ENCODE measurements at regions not wholly inside any gene's neighbourhood (a gene's known extent, or its start where the extent isn't known, plus 50 kb on each side); places are given as distances from the start of the nearest gene placed in this dataset.

DNA sequence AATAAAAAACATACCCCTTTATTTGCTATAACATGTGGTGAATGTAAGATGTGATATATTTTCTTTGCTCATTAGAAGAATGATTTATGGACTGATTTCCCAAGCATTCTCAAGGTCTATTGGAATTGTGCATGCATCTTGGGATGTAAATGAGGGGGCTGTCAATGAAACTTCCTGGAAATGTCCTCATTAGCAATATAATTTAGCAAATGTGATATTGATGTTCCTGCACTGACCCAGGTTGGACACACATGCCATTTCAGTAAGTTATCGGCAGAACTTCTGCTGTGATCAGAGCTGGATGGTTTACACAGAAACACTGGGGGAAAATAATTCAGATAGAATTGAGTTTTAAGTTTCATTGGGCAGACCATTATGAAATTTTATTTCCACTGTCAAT lies 99.9 kb downstream of the ELOVL4 start (continued):
- TF ChIP-seq ZBTB49 (tag by site-specific recombination; IDR thresholded peaks at IDR 0.05; ENCODE audit: low read depth) (no peak), ZNF837 (tag by site-specific recombination; IDR thresholded peaks at IDR 0.05) (no peak), BCL11A (tag by site-specific recombination; IDR thresholded peaks at IDR 0.05; ENCODE audit: low read depth) (no peak), ZNF23 (tag by site-specific recombination; IDR thresholded peaks at IDR 0.05; ENCODE audit: borderline replicate concordance) (no peak), ZNF239 (tag by site-specific recombination; IDR thresholded peaks at IDR 0.05) (no peak), ZSCAN4 (tag by site-specific recombination; IDR thresholded peaks at IDR 0.05) (no peak), ZNF394 (tag by site-specific recombination; IDR thresholded peaks at IDR 0.05; ENCODE audit: borderline replicate concordance) (no peak), SCRT1 (tag by site-specific recombination; IDR thresholded peaks at IDR 0.05; ENCODE audit: borderline replicate concordance) (no peak), ZFP41 (tag by site-specific recombination; IDR thresholded peaks at IDR 0.05; ENCODE audit: borderline replicate concordance) (no peak), SETDB1 (IDR thresholded peaks at IDR 0.05; ENCODE audit: insufficient read length, low read length) (no peak)

GRCh38 chr6:79842376-79843040 lies 104.8 kb downstream of the ELOVL4 start:
- ChIA-PET CTCF (interaction anchor here (0.6 to 1.3 kb wide), 3 partner anchors 28 to 219 kb away, joined by 5 to 8 read pairs (median 6); no protein-coding TSS in a partner anchor), POLR2A (no interaction called here)
- H3K4me1 ChIP-seq (ENCODE audit: control insufficient read depth, insufficient read depth, low read length) = no peaks in the 10 kb centered on the region
- H3K4me3 ChIP-seq (ENCODE audit: low read depth, low read length) = no peak overlapping the region
- H3K36me3 ChIP-seq (ENCODE audit: control insufficient read depth in 2 of 2, insufficient read depth in 1 of 2, low read length in 2 of 2) = no peaks in the 10 kb centered on the region
- H3K9me3 ChIP-seq (ENCODE audit: control insufficient read depth, insufficient read depth, low read depth, low read length) = no peaks in the 10 kb centered on the region
- TF ChIP-seq HOXA7 (CRISPR knock-in tag; IDR thresholded peaks at IDR 0.05; ENCODE audit: borderline replicate concordance) (no peak), ZNF747 (tag by site-specific recombination; IDR thresholded peaks at IDR 0.05) (no peak), ZNF623 (tag by site-specific recombination; IDR thresholded peaks at IDR 0.05) (no peak)
- no peak overlapping the region for H3K27ac ChIP-seq (ENCODE audit: extremely low read depth, low read depth, low read length)

DNA sequence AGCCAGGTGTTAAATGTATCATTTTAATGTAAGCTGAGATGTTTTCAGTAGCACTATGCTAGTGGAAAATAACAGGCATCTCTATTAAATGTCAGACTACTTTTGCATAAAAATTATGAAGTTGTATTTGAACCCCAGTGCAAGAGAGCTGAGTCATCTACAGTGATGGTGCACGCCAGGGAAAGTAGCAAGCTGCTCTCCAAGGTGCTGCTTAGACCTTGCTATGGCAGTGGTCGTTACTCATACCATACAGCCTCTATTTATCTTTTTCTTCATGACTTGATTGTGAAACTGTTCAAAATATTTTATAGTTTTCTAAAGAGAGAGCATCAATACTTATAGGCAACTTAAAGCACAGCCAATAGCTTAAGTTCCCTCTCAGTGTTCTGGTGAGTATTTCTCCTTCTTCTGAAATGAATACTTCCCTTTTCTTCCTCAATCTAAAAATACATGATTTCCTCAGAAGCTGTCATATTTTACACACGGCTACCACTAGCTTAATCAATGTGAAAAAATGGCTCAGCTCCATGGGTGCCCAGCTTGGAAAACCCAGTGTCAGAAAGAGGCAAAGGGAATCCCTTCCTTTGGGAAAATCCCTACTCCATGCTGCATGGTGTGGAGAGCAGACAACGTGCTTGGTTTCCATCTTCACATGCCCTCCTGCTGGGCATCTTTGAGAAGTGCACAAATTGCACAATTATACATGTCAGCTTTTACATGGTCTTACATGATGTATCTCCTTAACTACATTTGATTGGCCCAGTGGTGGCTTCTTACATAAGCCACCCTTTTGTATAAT lies 105.6 kb downstream of the ELOVL4 start:
- H3K27ac ChIP-seq (ENCODE audit: extremely low read depth, low read depth, low read length) = no peak overlapping the region
- no peaks in the 10 kb centered on the region for H3K36me3 ChIP-seq (ENCODE audit: control insufficient read depth in 2 of 2, insufficient read depth in 1 of 2, low read length in 2 of 2)
- no peak overlapping the region for H3K4me3 ChIP-seq (ENCODE audit: low read depth, low read length)
- H3K9me3 ChIP-seq (ENCODE audit: control insufficient read depth, insufficient read depth, low read depth, low read length) = no peaks in the 10 kb centered on the region
- ChIA-PET POLR2A (no interaction called here), CTCF (interaction anchor here (0.6 to 1.3 kb wide), 7 partner anchors 15 to 864 kb away, joined by 3 to 8 read pairs (median 5); no protein-coding TSS in a partner anchor)
- TF ChIP-seq ZNF623 (tag by site-specific recombination; IDR thresholded peaks at IDR 0.05) (no peak), REST (tag by site-specific recombination; IDR thresholded peaks at IDR 0.05) (peak; percentile 95)
- H3K4me1 ChIP-seq (ENCODE audit: control insufficient read depth, insufficient read depth, low read length) = no peaks in the 10 kb centered on the region
